ENCODE measurements at regions not wholly inside any gene's neighbourhood (a gene's known extent, or its start where the extent isn't known, plus 50 kb on each side); places are given as distances from the start of the nearest gene placed in this dataset.

DNA sequence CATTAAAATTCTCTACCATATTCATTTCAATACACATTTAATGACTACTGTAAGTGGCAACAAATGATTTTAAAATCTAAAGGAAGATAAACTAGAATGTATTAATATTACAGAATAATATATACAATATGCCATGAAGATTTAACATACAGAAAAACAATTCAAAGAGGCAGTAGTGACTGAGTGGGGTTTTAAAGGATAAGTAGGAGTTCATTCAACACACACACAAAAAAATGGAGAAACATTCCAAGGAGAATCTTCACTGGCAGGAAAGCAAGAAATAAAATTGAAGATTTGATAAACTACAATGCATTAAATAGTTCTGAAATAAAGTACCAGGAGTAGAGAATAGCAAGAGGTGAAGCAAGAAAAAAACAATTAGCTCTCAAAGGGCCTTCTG, 215.1 kb downstream of the IBTK start:
- DNase-seq (ENCODE audit: low spot score) (no peak), ATAC-seq (ENCODE audit: low FRiP score) (no peak)
- TF ChIP-seq, protein P1, sequence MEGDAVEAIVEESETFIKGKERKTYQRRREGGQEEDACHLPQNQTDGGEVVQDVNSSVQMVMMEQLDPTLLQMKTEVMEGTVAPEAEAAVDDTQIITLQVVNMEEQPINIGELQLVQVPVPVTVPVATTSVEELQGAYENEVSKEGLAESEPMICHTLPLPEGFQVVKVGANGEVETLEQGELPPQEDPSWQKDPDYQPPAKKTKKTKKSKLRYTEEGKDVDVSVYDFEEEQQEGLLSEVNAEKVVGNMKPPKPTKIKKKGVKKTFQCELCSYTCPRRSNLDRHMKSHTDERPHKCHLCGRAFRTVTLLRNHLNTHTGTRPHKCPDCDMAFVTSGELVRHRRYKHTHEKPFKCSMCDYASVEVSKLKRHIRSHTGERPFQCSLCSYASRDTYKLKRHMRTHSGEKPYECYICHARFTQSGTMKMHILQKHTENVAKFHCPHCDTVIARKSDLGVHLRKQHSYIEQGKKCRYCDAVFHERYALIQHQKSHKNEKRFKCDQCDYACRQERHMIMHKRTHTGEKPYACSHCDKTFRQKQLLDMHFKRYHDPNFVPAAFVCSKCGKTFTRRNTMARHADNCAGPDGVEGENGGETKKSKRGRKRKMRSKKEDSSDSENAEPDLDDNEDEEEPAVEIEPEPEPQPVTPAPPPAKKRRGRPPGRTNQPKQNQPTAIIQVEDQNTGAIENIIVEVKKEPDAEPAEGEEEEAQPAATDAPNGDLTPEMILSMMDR (IDR thresholded peaks at IDR 0.05) = no peak

DNA sequence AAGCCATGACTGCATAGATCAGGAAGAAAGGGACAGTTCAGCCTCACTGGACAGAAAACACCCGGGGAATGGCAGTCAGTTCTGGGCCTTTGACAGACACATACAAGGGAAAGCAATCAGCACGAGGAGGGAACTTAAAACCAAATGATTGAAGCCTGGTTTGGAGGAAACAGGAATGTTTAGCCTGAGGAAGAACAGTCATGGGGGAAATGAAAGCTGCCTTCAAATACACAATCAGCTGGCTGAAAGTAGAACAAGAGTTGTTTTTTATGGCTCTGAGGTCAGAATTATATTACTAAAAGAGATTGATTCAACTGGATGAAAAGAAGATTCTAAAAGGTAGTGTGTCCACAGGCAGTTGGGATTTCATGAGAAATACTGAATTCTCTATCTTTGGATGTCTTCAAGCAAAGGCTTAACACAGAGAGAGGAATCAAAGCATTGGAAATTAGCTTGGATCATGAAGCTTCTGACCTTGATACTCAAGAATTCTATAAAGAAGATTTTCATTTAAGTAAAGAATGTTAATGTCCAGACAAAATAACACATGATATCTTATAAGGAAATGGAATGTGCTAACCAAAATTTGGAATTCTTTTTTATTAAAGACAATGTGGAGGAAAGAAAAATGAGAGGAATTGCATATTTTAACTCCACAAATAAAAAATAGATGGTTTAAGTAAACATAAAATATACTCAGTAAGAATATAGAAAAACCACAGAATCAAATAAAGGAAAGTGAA, 216.6 kb downstream of the IBTK start:
- TF ChIP-seq, protein P1 (IDR thresholded peaks at IDR 0.05) = no peak
- DNase-seq (ENCODE audit: low spot score) (no peak), ATAC-seq (ENCODE audit: low FRiP score) (no peak)

DNA sequence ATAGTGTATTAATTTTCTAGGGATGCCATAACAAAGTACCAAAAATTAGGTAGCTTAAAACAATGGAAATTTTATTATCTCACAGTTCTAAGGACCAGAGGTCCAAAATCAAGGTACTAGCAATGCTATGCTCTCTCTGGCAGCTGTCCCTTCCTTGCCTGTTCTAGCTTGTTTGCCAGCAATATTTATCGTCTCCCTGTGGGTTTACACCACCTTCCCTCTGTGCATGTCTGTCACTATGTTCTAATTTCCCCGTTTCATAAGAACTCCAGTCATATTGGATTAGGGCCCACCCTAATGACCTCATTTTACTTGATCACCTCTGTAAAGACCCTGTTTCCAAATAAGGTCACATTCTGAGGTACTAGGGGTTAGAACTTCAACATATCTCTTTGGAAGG, 217.2 kb downstream of the IBTK start:
- ATAC-seq (ENCODE audit: low FRiP score) = no peak
- TF ChIP-seq, protein P1 (IDR thresholded peaks at IDR 0.05) = no peak
- no peak for DNase-seq (ENCODE audit: low spot score)

DNA sequence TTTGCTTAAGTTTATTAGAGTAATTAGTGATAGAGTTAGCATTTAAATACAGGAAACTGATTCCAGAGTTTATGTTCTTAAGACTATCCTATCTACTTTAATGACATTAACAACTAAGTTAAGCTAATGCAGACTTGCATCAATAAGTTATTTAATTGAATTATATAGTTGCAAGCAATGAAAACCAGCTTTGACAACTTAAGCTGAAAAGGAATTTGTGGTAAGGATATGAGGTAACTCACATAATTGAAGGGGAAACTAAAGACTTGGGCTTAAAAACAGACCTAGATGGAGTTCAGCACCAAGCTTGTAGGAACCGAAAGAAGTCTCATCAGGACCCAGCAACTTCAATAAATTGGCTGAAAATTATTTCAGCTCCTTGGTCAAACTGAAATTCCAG, 222.3 kb downstream of the IBTK start:
- TF ChIP-seq, protein P1 (IDR thresholded peaks at IDR 0.05) = no peak
- ATAC-seq (ENCODE audit: low FRiP score) = no peak
- no peak for DNase-seq (ENCODE audit: low spot score)

DNA sequence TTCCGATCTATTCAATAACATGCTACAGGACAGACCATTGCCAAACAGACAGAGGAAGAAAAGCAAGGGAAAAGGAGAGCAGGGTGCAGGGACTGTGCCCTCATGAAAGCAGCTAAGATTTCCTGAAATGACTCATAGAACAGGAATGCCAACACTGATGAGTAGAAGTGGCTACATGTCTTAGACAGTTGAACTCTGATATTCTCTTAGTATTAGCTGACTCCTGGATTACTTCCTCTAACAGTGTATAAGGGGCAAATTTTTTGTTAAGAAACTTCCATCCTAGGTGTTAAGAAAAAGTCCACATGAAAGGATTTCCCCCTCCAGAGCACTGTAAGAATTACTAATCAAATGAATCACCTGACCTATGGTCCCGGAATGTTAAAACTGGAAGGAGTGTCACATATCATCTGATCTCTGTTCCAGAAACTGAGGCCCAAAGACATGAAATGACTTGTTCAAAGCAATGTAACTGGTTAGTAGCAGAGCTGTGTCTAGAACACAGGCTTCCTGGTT, 224.9 kb downstream of the IBTK start:
- TF ChIP-seq, protein P1 (IDR thresholded peaks at IDR 0.05) = no peak
- DNase-seq (ENCODE audit: low spot score) (no peak), ATAC-seq (ENCODE audit: low FRiP score) (peak; percentile 71)

DNA sequence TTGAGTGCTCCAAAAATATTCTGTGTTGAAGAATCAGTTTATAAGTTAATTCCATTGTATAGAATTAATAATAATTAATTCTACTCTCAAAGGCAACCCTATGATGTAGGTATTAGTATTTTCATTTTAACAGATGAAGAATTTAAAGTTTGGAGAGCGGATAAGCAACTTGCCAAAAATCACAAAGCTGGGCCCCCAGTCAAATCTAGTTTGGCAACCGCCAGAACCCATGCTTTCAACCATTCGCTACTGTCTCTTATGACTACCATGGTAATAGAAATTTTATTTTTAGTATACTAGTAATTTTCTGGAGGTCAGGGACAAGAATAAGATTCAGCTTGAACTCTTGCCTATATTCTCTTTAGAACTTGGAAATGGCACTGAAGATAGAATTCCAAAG, 229.8 kb downstream of the IBTK start:
- TF ChIP-seq, protein P1 (IDR thresholded peaks at IDR 0.05) = no peak
- DNase-seq (ENCODE audit: low spot score) (no peak), ATAC-seq (ENCODE audit: low FRiP score) (no peak)

DNA sequence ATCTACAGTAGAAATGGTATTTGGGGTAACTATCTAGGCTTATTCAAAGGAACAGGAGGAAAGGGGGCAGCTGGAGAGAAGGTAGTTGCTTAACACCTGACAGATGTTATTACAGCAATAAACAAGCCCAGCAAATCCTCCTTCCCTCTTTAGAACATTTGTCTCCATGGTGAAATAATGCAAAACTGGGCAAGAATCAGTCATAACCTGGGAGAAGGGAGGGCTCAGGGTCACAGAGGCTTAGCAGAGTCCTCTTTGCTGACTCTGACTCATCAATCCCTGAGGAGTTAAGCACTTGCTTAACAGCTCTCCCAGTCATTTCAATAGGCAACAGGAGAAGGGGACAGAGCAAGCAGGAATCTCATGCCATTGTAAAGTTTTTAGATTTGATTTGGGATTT, 230.3 kb downstream of the IBTK start:
- TF ChIP-seq, protein P1 (IDR thresholded peaks at IDR 0.05) = no peak
- no peak for DNase-seq (ENCODE audit: low spot score)
- ATAC-seq (ENCODE audit: low FRiP score) = peak; percentile 95
